ENCODE measurements at regions not wholly inside any gene's neighbourhood (a gene's known extent, or its start where the extent isn't known, plus 50 kb on each side); places are given as distances from the start of the nearest gene placed in this dataset.
A peak's percentile ranks its signal among the peaks of the same experiment; 100 is the strongest.

DNA sequence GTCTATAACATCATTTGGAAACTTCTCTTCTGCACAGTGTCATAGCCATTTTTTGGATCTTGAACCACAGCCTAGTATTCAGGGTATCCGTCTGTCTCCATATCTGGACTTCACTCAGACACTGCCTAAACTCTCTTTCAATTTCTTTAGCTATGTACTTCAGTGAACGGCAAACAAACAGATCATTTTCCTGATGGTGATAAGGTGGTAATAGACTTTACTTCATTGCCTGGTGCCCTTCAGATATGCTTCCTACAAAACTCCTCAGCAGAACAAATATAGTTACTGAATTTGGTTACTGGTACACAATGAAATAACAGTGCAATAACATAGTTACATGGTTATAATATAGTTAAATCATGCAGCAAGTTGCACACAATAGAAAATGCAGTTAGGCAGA is 348.2 kb downstream of the ZSWIM6 start:
- no peak for DNase-seq
- Histone ChIP-seq H3K36me3 (ENCODE audit: control insufficient read depth, insufficient read depth, low read length) (no peaks in the 10 kb centered on the region), H3K9me3 (replicated peaks; ENCODE audit: control insufficient read depth, low read depth, low read length) (no peaks in the 10 kb centered on the region), H3K4me3 (ENCODE audit: low read length) (no peak overlapping the region), H3K27ac (ENCODE audit: low read length) (no peak overlapping the region), H3K27me3 (ENCODE audit: control insufficient read depth, insufficient read depth, low read length) (no peaks in the 10 kb centered on the region), H3K4me1 (ENCODE audit: control insufficient read depth, insufficient read depth, low read length) (no peaks in the 10 kb centered on the region)
- no CpG with 5 or more reads among the region's 2 CpGs for WGBS (ENCODE audit: insufficient coverage)

DNA sequence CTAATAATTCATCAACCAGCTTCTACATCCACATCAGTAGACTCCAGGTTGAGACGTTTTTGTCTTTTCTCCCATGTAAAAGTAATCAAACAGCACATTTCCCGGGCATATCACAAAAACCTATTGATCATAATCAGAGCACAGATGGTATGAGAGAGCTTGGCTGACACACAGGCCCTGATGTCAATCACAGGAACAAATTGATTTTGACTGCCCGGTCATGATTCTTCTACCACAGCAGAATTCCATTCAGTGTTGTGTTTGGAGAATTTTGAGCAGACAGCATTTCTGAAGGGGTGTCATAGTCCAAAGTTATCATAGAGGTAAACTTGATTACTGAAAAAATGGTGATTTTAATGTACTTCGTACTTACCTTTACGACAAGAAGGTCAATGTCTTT is 351.1 kb downstream of the ZSWIM6 start:
- WGBS (ENCODE audit: insufficient coverage): 40% methylated on average over 1 of the region's 5 CpGs
- no peak overlapping the region for H3K27ac ChIP-seq (ENCODE audit: low read length)
- no peaks in the 10 kb centered on the region for H3K36me3 ChIP-seq (ENCODE audit: control insufficient read depth, insufficient read depth, low read length)
- H3K9me3 ChIP-seq (replicated peaks; ENCODE audit: control insufficient read depth, low read depth, low read length): no peaks in the 10 kb centered on the region
- no peaks in the 10 kb centered on the region for H3K4me1 ChIP-seq (ENCODE audit: control insufficient read depth, insufficient read depth, low read length)
- no peaks in the 10 kb centered on the region for H3K27me3 ChIP-seq (ENCODE audit: control insufficient read depth, insufficient read depth, low read length)
- DNase-seq: no peak
- no peak overlapping the region for H3K4me3 ChIP-seq (ENCODE audit: low read length)

DNA sequence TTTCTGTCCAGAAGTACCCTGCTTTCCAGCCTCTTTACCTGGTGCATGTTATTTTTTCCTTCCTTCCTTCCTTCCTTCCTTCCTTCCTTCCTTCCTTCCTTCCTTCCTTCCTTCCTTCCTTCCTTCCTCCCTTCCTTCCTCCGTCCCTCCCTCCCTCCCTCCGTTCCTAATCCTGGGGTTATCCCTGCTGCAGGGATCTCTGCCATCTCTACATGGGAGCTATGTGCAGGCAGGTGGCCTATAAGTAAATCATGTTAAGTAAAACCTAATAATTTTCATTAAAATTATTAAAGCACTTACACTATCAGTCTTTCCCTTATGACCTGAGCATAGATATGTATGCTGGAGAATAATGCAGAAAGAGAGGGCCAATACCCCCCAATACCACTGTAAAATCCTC is 351.9 kb downstream of the ZSWIM6 start:
- Histone ChIP-seq H3K27ac (ENCODE audit: low read length) (no peak overlapping the region), H3K4me1 (ENCODE audit: control insufficient read depth, insufficient read depth, low read length) (no peaks in the 10 kb centered on the region), H3K36me3 (ENCODE audit: control insufficient read depth, insufficient read depth, low read length) (no peaks in the 10 kb centered on the region), H3K4me3 (ENCODE audit: low read length) (no peak overlapping the region), H3K9me3 (replicated peaks; ENCODE audit: control insufficient read depth, low read depth, low read length) (no peaks in the 10 kb centered on the region), H3K27me3 (ENCODE audit: control insufficient read depth, insufficient read depth, low read length) (no peaks in the 10 kb centered on the region)
- DNase-seq: no peak
- WGBS (ENCODE audit: insufficient coverage): no CpG with 5 or more reads among the region's 2 CpGs

DNA sequence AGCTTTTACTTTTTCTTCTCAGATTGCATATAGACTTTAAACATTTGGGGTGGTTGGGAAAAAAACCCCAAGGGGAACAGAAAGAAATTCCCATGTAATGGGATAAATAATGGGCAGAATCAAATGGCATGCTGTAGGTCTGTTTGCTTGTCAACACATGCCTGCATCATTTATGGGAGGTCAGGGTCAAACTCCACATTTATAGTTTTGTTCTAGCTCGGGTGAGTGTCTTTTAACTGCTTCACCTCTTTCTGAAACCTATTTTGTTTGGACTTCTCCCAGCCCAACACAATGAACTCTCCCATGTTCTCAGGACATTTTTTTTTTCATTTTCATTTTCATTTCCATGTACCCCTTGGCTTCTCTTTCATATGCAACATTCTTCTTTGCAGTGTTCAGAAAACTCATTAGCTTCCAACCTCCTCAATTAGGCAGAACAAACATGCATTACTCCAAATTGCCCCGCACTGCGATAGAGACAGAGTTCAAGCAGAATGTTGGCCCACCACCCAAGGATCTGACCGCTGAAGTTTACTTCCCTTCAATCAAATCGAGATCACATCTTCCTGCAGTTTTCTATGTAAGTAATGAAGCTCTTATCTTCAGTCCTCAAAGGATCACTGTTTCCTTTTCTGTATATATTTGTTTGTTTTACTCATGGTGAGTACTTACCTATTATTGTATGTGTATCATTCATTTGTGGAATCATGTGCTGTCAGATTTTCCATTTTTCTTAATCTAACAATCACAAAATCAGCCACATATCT is 354.6 kb downstream of the ZSWIM6 start:
- H3K27ac ChIP-seq (ENCODE audit: low read length): no peak overlapping the region

DNA sequence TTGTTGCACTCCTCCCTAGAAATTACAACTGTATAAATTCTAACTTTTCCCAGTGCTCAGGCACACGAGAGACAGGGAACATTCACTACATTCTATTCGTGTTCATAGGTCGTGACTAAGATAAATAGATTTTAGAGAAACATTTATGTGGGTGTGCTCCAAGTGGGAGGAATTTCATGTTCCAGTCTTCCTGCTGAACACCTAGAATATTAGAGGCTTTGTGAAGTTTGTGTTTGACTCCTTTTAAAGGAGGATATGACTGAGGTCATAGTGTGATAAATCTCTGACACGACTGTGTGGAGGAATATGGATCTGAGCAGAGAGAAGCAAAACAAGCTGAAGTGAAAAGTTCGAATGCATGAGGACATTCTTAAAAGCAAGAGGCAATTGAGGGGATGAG is 355.3 kb downstream of the ZSWIM6 start:
- DNase-seq: no peak
- Histone ChIP-seq H3K27me3 (ENCODE audit: control insufficient read depth, insufficient read depth, low read length) (no peaks in the 10 kb centered on the region), H3K4me3 (ENCODE audit: low read length) (no peak overlapping the region), H3K27ac (ENCODE audit: low read length) (no peak overlapping the region), H3K9me3 (replicated peaks; ENCODE audit: control insufficient read depth, low read depth, low read length) (no peaks in the 10 kb centered on the region), H3K36me3 (ENCODE audit: control insufficient read depth, insufficient read depth, low read length) (no peaks in the 10 kb centered on the region), H3K4me1 (ENCODE audit: control insufficient read depth, insufficient read depth, low read length) (no peaks in the 10 kb centered on the region)
- 67% methylated on average over 1 of the region's 5 CpGs for WGBS (ENCODE audit: insufficient coverage)

More for the DNA sequence above, 354.6 kb downstream of the ZSWIM6 start:
- WGBS (ENCODE audit: insufficient coverage): 82% methylated on average over 3 of the region's 5 CpGs
- H3K4me1 ChIP-seq (ENCODE audit: control insufficient read depth, insufficient read depth, low read length): no peaks in the 10 kb centered on the region
- H3K9me3 ChIP-seq (replicated peaks; ENCODE audit: control insufficient read depth, low read depth, low read length): no peaks in the 10 kb centered on the region
- no peaks in the 10 kb centered on the region for H3K36me3 ChIP-seq (ENCODE audit: control insufficient read depth, insufficient read depth, low read length)
- no peaks in the 10 kb centered on the region for H3K27me3 ChIP-seq (ENCODE audit: control insufficient read depth, insufficient read depth, low read length)
- no peak overlapping the region for H3K4me3 ChIP-seq (ENCODE audit: low read length)
- DNase-seq: no peak

DNA sequence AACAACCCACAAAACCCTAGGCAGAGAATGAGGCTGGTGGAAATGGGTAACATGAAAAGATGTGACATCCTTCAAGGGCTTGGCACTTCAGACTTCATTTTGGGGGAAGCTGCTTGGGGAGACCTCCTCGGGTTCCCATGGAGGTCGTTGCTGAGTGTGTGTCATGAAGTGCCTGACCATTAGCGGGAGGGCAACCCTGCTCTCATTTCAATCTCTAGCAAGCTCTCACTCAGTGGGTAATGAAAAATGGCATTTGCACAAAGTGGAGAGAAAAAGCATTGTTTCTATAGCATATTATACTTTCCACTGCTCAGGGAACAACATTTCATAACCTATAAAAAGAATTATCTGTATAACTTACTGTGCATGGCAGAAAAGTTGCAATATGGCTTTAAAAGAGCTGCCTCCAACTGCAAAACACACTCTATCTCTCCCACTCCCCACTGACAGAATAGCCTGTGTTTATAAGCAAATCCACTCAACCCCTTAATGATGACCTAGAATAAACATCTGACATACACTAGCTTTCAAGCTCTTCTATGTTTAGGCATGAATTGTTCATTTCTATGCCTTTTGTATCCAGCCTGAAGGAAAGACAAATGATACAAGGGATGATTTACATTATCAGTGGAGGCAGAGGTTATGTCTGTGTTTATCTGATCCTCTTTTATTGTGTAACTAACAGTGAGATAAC is 357.2 kb downstream of the ZSWIM6 start:
- H3K27ac ChIP-seq (ENCODE audit: low read length): no peak overlapping the region
- DNase-seq: no peak
- H3K9me3 ChIP-seq (replicated peaks; ENCODE audit: control insufficient read depth, low read depth, low read length): no peaks in the 10 kb centered on the region
- no peaks in the 10 kb centered on the region for H3K4me1 ChIP-seq (ENCODE audit: control insufficient read depth, insufficient read depth, low read length)
- no CpG with 5 or more reads among the region's 3 CpGs for WGBS (ENCODE audit: insufficient coverage)
- H3K36me3 ChIP-seq (ENCODE audit: control insufficient read depth, insufficient read depth, low read length): no peaks in the 10 kb centered on the region
- H3K27me3 ChIP-seq (ENCODE audit: control insufficient read depth, insufficient read depth, low read length): no peaks in the 10 kb centered on the region
- H3K4me3 ChIP-seq (ENCODE audit: low read length): no peak overlapping the region

DNA sequence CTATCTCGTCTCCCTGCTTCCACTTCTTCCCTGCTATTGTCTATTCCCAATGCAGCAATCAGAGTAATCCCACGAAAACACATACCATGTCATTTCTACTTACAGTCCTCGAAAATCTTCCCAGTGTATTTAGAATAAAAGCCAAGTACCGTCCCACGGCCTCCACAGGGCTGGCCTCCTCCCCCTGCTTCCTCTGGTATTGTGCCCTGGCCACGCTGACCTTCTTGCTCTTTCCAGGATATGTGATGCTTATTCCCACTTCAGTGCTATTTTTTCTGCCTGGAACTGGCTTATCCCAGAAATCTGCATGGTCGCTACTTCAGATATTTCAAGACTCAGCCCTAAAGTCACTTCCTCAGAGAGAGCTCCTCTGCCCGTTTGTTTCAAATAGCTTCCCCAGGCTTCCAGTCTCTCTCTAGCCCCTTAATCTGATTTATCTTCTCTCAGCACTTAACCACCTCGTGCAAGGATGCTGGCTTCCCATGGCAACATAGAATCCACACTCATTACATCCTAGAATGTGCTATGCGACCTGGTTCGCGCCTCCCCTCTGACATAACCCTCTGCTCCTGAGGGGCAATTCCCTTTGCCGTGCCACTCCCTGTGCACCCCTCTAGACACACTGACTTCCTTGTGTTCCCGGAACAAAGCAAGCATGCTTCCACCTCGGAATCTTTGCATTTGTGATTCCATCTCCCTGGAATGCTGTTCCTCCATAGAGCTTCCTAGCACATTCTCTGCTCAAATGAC is 365.9 kb downstream of the ZSWIM6 start:
- Histone ChIP-seq H3K4me3 (ENCODE audit: low read length) (no peak overlapping the region), H3K27ac (ENCODE audit: low read length) (no peak overlapping the region), H3K4me1 (ENCODE audit: control insufficient read depth, insufficient read depth, low read length) (peaks cover 3% of the 10 kb centered on the region), H3K27me3 (ENCODE audit: control insufficient read depth, insufficient read depth, low read length) (no peaks in the 10 kb centered on the region), H3K36me3 (ENCODE audit: control insufficient read depth, insufficient read depth, low read length) (no peaks in the 10 kb centered on the region), H3K9me3 (replicated peaks; ENCODE audit: control insufficient read depth, low read depth, low read length) (no peaks in the 10 kb centered on the region)
- DNase-seq: peak; percentile 25
- 46% methylated on average over 12 of the region's 15 CpGs for WGBS (ENCODE audit: insufficient coverage)

DNA sequence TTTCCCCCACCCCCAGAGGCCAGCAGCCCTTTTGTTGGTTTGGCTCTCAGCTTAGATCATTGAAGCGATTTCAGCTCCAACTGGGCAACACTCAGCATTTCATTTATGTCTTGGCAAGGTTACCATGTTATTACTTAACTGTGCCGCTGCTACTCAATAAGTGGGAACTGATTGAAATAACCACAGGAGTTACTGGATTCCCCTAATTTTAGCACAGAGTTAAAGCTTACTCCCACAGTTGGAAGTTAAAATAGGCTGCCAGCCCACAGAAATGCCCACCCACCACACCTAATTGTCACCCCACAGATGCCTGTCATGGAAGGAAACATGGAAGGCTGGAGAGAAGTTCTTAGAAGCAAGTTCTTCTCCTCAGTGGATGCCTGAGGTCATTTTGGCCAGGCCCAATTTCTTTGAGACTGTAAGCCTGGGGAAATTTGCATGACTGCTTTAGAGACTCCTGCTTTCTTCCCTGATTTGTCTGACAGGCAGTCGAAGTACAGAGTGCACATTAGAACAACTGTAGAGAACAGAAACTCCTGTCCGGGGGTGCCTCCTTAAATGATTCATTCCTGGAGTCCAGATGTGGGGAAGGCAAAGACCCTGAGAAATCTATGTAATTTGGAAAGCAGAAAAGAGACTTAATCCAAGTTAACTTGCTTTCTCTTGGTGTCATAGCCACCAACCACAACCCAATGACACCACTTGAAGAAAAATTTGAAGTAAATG is 370.0 kb downstream of the ZSWIM6 start:
- H3K4me3 ChIP-seq (ENCODE audit: low read length): no peak overlapping the region
- no peaks in the 10 kb centered on the region for H3K9me3 ChIP-seq (replicated peaks; ENCODE audit: control insufficient read depth, low read depth, low read length)
- no peak overlapping the region for H3K27ac ChIP-seq (ENCODE audit: low read length)
- DNase-seq: no peak
- H3K4me1 ChIP-seq (ENCODE audit: control insufficient read depth, insufficient read depth, low read length): peaks cover 5% of the 10 kb centered on the region
- H3K36me3 ChIP-seq (ENCODE audit: control insufficient read depth, insufficient read depth, low read length): no peaks in the 10 kb centered on the region
- H3K27me3 ChIP-seq (ENCODE audit: control insufficient read depth, insufficient read depth, low read length): no peaks in the 10 kb centered on the region
- 86% methylated on average over 1 of the region's 4 CpGs for WGBS (ENCODE audit: insufficient coverage)

DNA sequence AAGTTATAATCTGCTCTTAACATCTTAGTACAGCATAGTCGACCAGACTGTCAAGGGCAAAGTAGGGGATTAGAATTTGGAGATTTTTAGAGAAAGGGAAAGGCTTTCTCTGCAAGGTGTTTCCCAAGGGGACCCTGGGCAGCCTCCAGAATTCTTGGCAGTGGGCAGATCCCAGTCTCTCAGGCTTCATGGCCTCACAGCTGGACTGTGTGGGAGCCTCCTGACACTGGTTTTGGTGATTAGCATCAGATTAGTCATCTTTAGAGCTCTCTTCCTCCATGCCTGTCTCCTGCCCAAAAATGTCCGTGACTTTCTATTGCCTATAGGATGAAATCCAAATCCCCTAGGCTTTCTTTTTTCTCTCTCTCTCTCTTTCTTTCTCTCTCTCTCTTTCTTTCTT is 370.7 kb downstream of the ZSWIM6 start:
- 71% methylated on average over 1 of the region's 2 CpGs for WGBS (ENCODE audit: insufficient coverage)
- H3K9me3 ChIP-seq (replicated peaks; ENCODE audit: control insufficient read depth, low read depth, low read length): no peaks in the 10 kb centered on the region
- no peak overlapping the region for H3K4me3 ChIP-seq (ENCODE audit: low read length)
- DNase-seq: no peak
- H3K27ac ChIP-seq (ENCODE audit: low read length): no peak overlapping the region
- H3K36me3 ChIP-seq (ENCODE audit: control insufficient read depth, insufficient read depth, low read length): no peaks in the 10 kb centered on the region
- H3K4me1 ChIP-seq (ENCODE audit: control insufficient read depth, insufficient read depth, low read length): peaks cover 5% of the 10 kb centered on the region
- H3K27me3 ChIP-seq (ENCODE audit: control insufficient read depth, insufficient read depth, low read length): no peaks in the 10 kb centered on the region

DNA sequence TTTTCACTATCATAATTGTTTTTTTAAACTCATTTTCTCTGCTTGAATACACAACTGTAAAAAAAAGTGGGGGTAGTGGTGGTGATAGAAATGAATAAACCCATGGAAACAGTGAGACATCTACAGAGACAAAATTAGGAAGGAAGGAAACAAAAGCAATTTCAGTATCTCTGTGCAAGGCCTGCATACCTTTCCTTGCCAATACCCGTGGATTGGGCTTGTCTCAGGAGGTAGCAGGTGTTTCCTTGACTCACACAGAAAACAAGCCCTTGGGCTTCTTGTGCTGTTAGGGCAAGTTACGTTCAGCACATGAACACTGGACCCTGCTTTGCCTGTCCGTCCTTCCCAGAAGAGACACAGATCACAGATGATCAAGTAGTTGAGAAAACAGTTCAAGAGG is 372.2 kb downstream of the ZSWIM6 start:
- DNase-seq: peak; percentile 37
- H3K4me3 ChIP-seq (ENCODE audit: low read length): no peak overlapping the region
- H3K27ac ChIP-seq (ENCODE audit: low read length): no peak overlapping the region
- H3K27me3 ChIP-seq (ENCODE audit: control insufficient read depth, insufficient read depth, low read length): no peaks in the 10 kb centered on the region
- H3K36me3 ChIP-seq (ENCODE audit: control insufficient read depth, insufficient read depth, low read length): no peaks in the 10 kb centered on the region
- WGBS (ENCODE audit: insufficient coverage): no CpG with 5 or more reads among the region's 3 CpGs
- H3K4me1 ChIP-seq (ENCODE audit: control insufficient read depth, insufficient read depth, low read length): peaks cover 2% of the 10 kb centered on the region
- H3K9me3 ChIP-seq (replicated peaks; ENCODE audit: control insufficient read depth, low read depth, low read length): no peaks in the 10 kb centered on the region
